WTC11 (cell line): ENCODE measurements at regions not wholly inside any gene's neighbourhood (a gene's known extent, or its start where the extent isn't known, plus 50 kb on each side); places are given as distances from the start of the nearest gene placed in this dataset.

Experiments
- ATAC-seq: fragments of 200-7000 bp; cut with Tn5 transposase; 2 replicates; pipeline ENCODE4 v1.10.0; 2021; ENCODE audit warnings: mild to moderate bottlenecking, moderate library complexity
- CTCF ChIA-PET: fragments of 300-600 bp; sonication (Branson Sonifier 250); formaldehyde crosslinking; loops from one replicate; lab custom pipeline; 2021; ENCODE audit warnings: antibody characterized with exemption; lab: Charles Lee
- POLR2A ChIA-PET: fragments of 350-600 bp; sonication (Branson Sonifier 250); formaldehyde crosslinking; loops from one replicate; lab custom pipeline; 2021; ENCODE audit warnings: antibody characterized with exemption; lab: Charles Lee
- DNase-seq: peaks from one replicate; pipeline ENCODE4 v3.0.0; 2021; ENCODE audit warnings: low spot score
- H3K27ac Mint-ChIP-seq: 2 replicates; pipeline ENCODE4 v1.8.0; 2021; ENCODE audit warnings: mixed read lengths
- H3K27me3 Mint-ChIP-seq: 2 replicates; pipeline ENCODE4 v1.8.0; 2021; ENCODE audit warnings: low read depth, mild to moderate bottlenecking, moderate library complexity, mixed read lengths
- H3K36me3 Mint-ChIP-seq: 2 replicates; pipeline ENCODE4 v1.8.0; 2021; ENCODE audit warnings: mixed read lengths
- H3K4me1 Mint-ChIP-seq: 2 replicates; pipeline ENCODE4 v1.8.0; 2022; ENCODE audit warnings: mixed read lengths
- H3K4me3 Mint-ChIP-seq: 2 replicates; pipeline ENCODE4 v1.8.0; 2021; ENCODE audit warnings: mild to moderate bottlenecking, moderate library complexity, mixed read lengths
- H3K9me3 Mint-ChIP-seq: 2 replicates; pipeline ENCODE4 v1.8.0; 2021; ENCODE audit warnings: mixed read lengths
- ATF3 ChIP-seq: sonication (generic); formaldehyde crosslinking; conservative IDR thresholded peaks from 2 replicates; pipeline ENCODE4 v1.8.1; 2022; ENCODE audit warnings: mild to moderate bottlenecking, missing genetic modification reagents
- CBFB ChIP-seq: sonication (generic); formaldehyde crosslinking; IDR thresholded peaks from 2 replicates; pipeline ENCODE4 v1.8.1; 2022; ENCODE audit warnings: mild to moderate bottlenecking, low read depth, missing genetic modification reagents
- CREB1 ChIP-seq: sonication (generic); formaldehyde crosslinking; IDR thresholded peaks from 2 replicates; pipeline ENCODE4 v1.8.0; 2023; ENCODE audit warnings: mild to moderate bottlenecking, missing genetic modification reagents
- E2F5 ChIP-seq: sonication (generic); formaldehyde crosslinking; IDR thresholded peaks from 2 replicates; pipeline ENCODE4 v1.8.1; 2022; ENCODE audit warnings: mild to moderate bottlenecking, moderate library complexity, missing genetic modification reagents
- EMX1 ChIP-seq: fragments of 250-450 bp; sonication (Bioruptor Pico); IDR thresholded peaks from 2 replicates; pipeline ENCODE4 v1.8.0; 2021; ENCODE audit warnings: mild to moderate bottlenecking
- FOXK1 ChIP-seq: sonication (generic); formaldehyde crosslinking; IDR thresholded peaks from 2 replicates; pipeline ENCODE4 v1.8.0; 2022; ENCODE audit warnings: mild to moderate bottlenecking, moderate library complexity, missing genetic modification reagents
- FOXP1 ChIP-seq: sonication (generic); formaldehyde crosslinking; IDR thresholded peaks from 2 replicates; pipeline ENCODE4 v1.8.0; 2022; ENCODE audit warnings: missing genetic modification reagents, mild to moderate bottlenecking, moderate library complexity, borderline replicate concordance
- GTF2I ChIP-seq: fragments of 250-450 bp; sonication (Bioruptor Pico); conservative IDR thresholded peaks from 2 replicates; pipeline ENCODE4 v1.4.0; 2021; ENCODE audit warnings: mild to moderate bottlenecking
- HMGA2 ChIP-seq: fragments of 250-450 bp; sonication (Bioruptor Pico); IDR thresholded peaks from 2 replicates; pipeline ENCODE4 v1.4.0; 2021; ENCODE audit warnings: mild to moderate bottlenecking, moderate library complexity
- MAX ChIP-seq: sonication (generic); formaldehyde crosslinking; IDR thresholded peaks from 2 replicates; pipeline ENCODE4 v1.8.0; 2022; ENCODE audit warnings: mild to moderate bottlenecking, missing genetic modification reagents
- MLX ChIP-seq: sonication (generic); formaldehyde crosslinking; IDR thresholded peaks from 2 replicates; pipeline ENCODE4 v1.8.1; 2023; ENCODE audit warnings: mild to moderate bottlenecking, missing genetic modification reagents, moderate library complexity
- NFE2L1 ChIP-seq: sonication (generic); formaldehyde crosslinking; IDR thresholded peaks from 2 replicates; pipeline ENCODE4 v1.8.1; 2023; ENCODE audit warnings: missing genetic modification reagents
- NFYB ChIP-seq: sonication (generic); formaldehyde crosslinking; conservative IDR thresholded peaks from 2 replicates; pipeline ENCODE4 v1.8.0; 2022; ENCODE audit warnings: low read depth, missing genetic modification reagents
- NR1H2 ChIP-seq: sonication (generic); formaldehyde crosslinking; IDR thresholded peaks from 2 replicates; pipeline ENCODE4 v1.9.0; 2021; ENCODE audit warnings: mild to moderate bottlenecking, moderate library complexity, missing genetic modification reagents
- NR2C2 ChIP-seq: sonication (generic); formaldehyde crosslinking; IDR thresholded peaks from 2 replicates; pipeline ENCODE4 v1.8.0; 2022; ENCODE audit warnings: mild to moderate bottlenecking, missing genetic modification reagents
- NR3C1 ChIP-seq: sonication (generic); formaldehyde crosslinking; conservative IDR thresholded peaks from 2 replicates; pipeline ENCODE4 v1.8.1; 2023; ENCODE audit warnings: low read depth, mild to moderate bottlenecking, missing genetic modification reagents
- RORB ChIP-seq: fragments of 250-450 bp; sonication (Bioruptor Pico); IDR thresholded peaks from 2 replicates; pipeline ENCODE4 v1.9.0; 2021; ENCODE audit warnings: mild to moderate bottlenecking
- TEAD1 ChIP-seq: sonication (generic); formaldehyde crosslinking; IDR thresholded peaks from 2 replicates; pipeline ENCODE4 v1.8.0; 2022; ENCODE audit warnings: mild to moderate bottlenecking, missing genetic modification reagents
- TP53 ChIP-seq: sonication (generic); formaldehyde crosslinking; IDR thresholded peaks from 2 replicates; pipeline ENCODE4 v1.8.1; 2023; ENCODE audit warnings: mild to moderate bottlenecking, missing genetic modification reagents
- ZNF121 ChIP-seq: sonication (generic); formaldehyde crosslinking; IDR thresholded peaks from 2 replicates; pipeline ENCODE4 v1.8.0; 2023; ENCODE audit warnings: missing genetic modification reagents
- ZNF138 ChIP-seq: sonication (generic); formaldehyde crosslinking; conservative IDR thresholded peaks from 2 replicates; pipeline ENCODE4 v1.8.1; 2022; ENCODE audit warnings: mild to moderate bottlenecking, moderate library complexity, missing genetic modification reagents
- ZNF219 ChIP-seq: sonication (generic); formaldehyde crosslinking; IDR thresholded peaks from 2 replicates; pipeline ENCODE4 v1.8.0; 2023; ENCODE audit warnings: missing genetic modification reagents, mild to moderate bottlenecking, borderline replicate concordance
- ZNF263 ChIP-seq: sonication (generic); formaldehyde crosslinking; IDR thresholded peaks from 2 replicates; pipeline ENCODE4 v1.8.1; 2022; ENCODE audit warnings: low read depth, mild to moderate bottlenecking, moderate library complexity, missing genetic modification reagents
- ZNF396 ChIP-seq: fragments of 250-450 bp; sonication (Bioruptor Pico); IDR thresholded peaks from 2 replicates; pipeline ENCODE4 v1.8.0; 2021; ENCODE audit warnings: mild to moderate bottlenecking, moderate library complexity, borderline replicate concordance
- ZNF671 ChIP-seq: fragments of 250-450 bp; sonication (Bioruptor Pico); IDR thresholded peaks from 2 replicates; pipeline ENCODE4 v1.8.0; 2021; ENCODE audit warnings: mild to moderate bottlenecking
- TF ChIP-seq, protein P1 (sequence below): sonication (generic); formaldehyde crosslinking; IDR thresholded peaks from 2 replicates; pipeline ENCODE4 v1.8.1; 2023; ENCODE audit warnings: mild to moderate bottlenecking, moderate library complexity, missing genetic modification reagents
- TF ChIP-seq, protein P2 (sequence below): sonication (generic); formaldehyde crosslinking; IDR thresholded peaks from 2 replicates; pipeline ENCODE4 v1.8.1; 2023; ENCODE audit warnings: mild to moderate bottlenecking, missing genetic modification reagents, moderate library complexity

GRCh38 chr15:60057554-60057953 lies 53.4 kb downstream of the FOXB1 start:
- CTCF ChIA-PET: interaction anchor here (0.6 kb wide), 1 partner anchor 490 kb away, joined by 3 read pairs; no protein-coding TSS in a partner anchor
- Mint-ChIP-seq H3K9me3 (peaks cover 28% of the 10 kb centered on the region), H3K4me3 (no peak overlapping the region), H3K27ac (no peak overlapping the region), H3K36me3 (peaks cover 19% of the 10 kb centered on the region), H3K27me3 (peaks cover 4% of the 10 kb centered on the region; the same call in 1 of the 2 replicates), H3K4me1 (0 out of 2 replicates have a peak, but pooled peaks cover 3% of the 10 kb centered on the region)
- POLR2A ChIA-PET: no interaction called here
- ATAC-seq (no peak), DNase-seq (no peak)
- TF ChIP-seq MAX (no peak), GTF2I (CRISPR knock-in tag) (no peak), NR3C1 (CRISPR knock-in tag) (no peak), FOXP1 (CRISPR knock-in tag) (no peak), ZNF396 (CRISPR knock-in tag) (no peak), ZNF219 (no peak)

DNA sequence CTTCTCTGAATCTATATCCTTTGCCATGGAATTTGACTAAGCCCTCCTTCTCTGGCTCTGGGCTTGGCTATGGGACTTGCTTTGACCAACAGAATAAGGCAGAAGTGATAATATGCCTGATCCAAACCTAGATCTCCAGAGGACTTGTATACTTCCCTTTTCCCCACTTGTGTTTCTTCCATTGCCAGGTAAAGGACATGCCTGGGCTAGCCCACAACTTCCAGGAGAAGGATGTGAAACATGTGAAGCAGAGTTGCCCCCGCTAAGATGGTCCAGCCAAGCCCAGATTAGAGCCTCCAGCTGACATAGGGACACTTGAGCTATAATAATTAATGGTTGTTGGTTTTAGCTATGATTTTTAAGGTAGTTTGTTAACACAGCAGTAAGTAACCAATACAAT lies 55.1 kb downstream of the FOXB1 start:
- Mint-ChIP-seq H3K36me3 (peaks cover 21% of the 10 kb centered on the region), H3K9me3 (peaks cover 31% of the 10 kb centered on the region), H3K4me1 (0 out of 2 replicates have a peak, but pooled peaks cover 3% of the 10 kb centered on the region), H3K27me3 (peaks cover 4% of the 10 kb centered on the region; the same call in 1 of the 2 replicates), H3K27ac (no peak overlapping the region), H3K4me3 (no peak overlapping the region)
- POLR2A ChIA-PET: no interaction called here
- CTCF ChIA-PET: no interaction called here
- DNase-seq: no peak
- TF ChIP-seq ZNF263 (CRISPR knock-in tag): no peak
- TF ChIP-seq MLX (CRISPR knock-in tag): no peak
- TF ChIP-seq ZNF121 (CRISPR knock-in tag): no peak
- TF ChIP-seq ZNF396 (CRISPR knock-in tag): no peak
- no peak for TF ChIP-seq TEAD1
- no peak for TF ChIP-seq EMX1 (CRISPR knock-in tag)
- no peak for ATAC-seq

DNA sequence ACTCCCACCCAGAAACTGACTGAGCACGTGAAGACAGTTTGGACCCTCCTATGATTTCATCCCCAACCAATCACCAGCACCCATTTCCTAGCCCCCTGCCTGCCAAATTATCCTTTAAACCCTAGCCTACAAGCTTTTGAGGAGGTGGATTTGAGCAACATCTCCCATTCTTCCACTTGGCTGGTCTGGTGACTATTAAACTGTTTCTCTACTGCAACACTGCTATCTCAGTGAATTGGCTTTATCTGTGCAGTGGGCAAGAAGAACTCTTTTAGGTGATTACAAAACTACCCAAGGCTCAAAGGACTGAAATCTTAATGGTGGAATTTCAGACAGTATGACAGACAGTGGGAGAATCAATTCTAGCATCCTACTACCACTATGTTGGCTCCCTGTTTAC lies 57.6 kb downstream of the FOXB1 start:
- ChIA-PET CTCF (no interaction called here), POLR2A (no interaction called here)
- Mint-ChIP-seq H3K4me3 (no peak overlapping the region), H3K4me1 (peaks cover 24% of the 10 kb centered on the region), H3K27ac (no peak overlapping the region), H3K9me3 (peaks cover 31% of the 10 kb centered on the region), H3K27me3 (peaks cover 4% of the 10 kb centered on the region; the same call in 1 of the 2 replicates), H3K36me3 (peaks cover 21% of the 10 kb centered on the region)
- TF ChIP-seq ATF3 (CRISPR knock-in tag): no peak
- TF ChIP-seq TP53 (CRISPR knock-in tag): no peak
- no peak for TF ChIP-seq ZNF138
- TF ChIP-seq TEAD1: no peak
- TF ChIP-seq MAX: no peak
- no peak for TF ChIP-seq NR2C2 (CRISPR knock-in tag)
- TF ChIP-seq HMGA2 (CRISPR knock-in tag): no peak
- no peak for DNase-seq
- ATAC-seq: no peak

- Mint-ChIP-seq H3K36me3 (peaks cover 21% of the 10 kb centered on the region), H3K27ac (no peak overlapping the region), H3K9me3 (peaks cover 31% of the 10 kb centered on the region), H3K4me3 (no peak overlapping the region), H3K27me3 (peaks cover 4% of the 10 kb centered on the region; the same call in 1 of the 2 replicates), H3K4me1 (peaks cover 24% of the 10 kb centered on the region)
- CTCF ChIA-PET: no interaction called here
- POLR2A ChIA-PET: no interaction called here
- no peak for DNase-seq
- no peak for ATAC-seq
- TF ChIP-seq NR1H2 (no peak), NFE2L1 (no peak), E2F5 (CRISPR knock-in tag) (no peak), RORB (CRISPR knock-in tag) (no peak), ZNF671 (no peak), ZNF121 (CRISPR knock-in tag) (no peak), CBFB (CRISPR knock-in tag) (no peak), CREB1 (CRISPR knock-in tag) (no peak), FOXP1 (CRISPR knock-in tag) (no peak), NR2C2 (CRISPR knock-in tag) (no peak), MAX (no peak), NFYB (CRISPR knock-in tag) (no peak), FOXK1 (CRISPR knock-in tag) (no peak)
- TF ChIP-seq, protein P1, sequence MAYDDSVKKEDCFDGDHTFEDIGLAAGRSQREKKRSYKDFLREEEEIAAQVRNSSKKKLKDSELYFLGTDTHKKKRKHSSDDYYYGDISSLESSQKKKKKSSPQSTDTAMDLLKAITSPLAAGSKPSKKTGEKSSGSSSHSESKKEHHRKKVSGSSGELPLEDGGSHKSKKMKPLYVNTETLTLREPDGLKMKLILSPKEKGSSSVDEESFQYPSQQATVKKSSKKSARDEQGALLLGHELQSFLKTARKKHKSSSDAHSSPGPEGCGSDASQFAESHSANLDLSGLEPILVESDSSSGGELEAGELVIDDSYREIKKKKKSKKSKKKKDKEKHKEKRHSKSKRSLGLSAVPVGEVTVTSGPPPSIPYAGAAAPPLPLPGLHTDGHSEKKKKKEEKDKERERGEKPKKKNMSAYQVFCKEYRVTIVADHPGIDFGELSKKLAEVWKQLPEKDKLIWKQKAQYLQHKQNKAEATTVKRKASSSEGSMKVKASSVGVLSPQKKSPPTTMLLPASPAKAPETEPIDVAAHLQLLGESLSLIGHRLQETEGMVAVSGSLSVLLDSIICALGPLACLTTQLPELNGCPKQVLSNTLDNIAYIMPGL: no peak
- TF ChIP-seq, protein P2, sequence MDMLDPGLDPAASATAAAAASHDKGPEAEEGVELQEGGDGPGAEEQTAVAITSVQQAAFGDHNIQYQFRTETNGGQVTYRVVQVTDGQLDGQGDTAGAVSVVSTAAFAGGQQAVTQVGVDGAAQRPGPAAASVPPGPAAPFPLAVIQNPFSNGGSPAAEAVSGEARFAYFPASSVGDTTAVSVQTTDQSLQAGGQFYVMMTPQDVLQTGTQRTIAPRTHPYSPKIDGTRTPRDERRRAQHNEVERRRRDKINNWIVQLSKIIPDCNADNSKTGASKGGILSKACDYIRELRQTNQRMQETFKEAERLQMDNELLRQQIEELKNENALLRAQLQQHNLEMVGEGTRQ (CRISPR knock-in tag): no peak
These were observed 58.7 kb downstream of the FOXB1 start for GRCh38 chr15:60062826-60063225.
